SU-DHL-6 (cell line): ENCODE measurements at regions not wholly inside any gene's neighbourhood (a gene's known extent, or its start where the extent isn't known, plus 50 kb on each side); places are given as distances from the start of the nearest gene placed in this dataset.

Experiments
- H2AFZ ChIP-seq: fragments of 200-600 bp; sonication (generic); 2 replicates; pipeline ENCODE4 v1.6.1; 2014; ENCODE audit warnings: low read depth, mild to moderate bottlenecking, moderate library complexity, mixed read lengths, antibody characterized with exemption, low read length; ENCODE audit not compliant: severe bottlenecking
- H3F3A ChIP-seq: fragments of 200-600 bp; shearing (Covaris generic); 2 replicates; pipeline ENCODE4 v1.6.0; 2016; ENCODE audit warnings: antibody characterized with exemption, mild to moderate bottlenecking; ENCODE audit not compliant: insufficient read depth
- H3K27ac ChIP-seq: fragments of 200-600 bp; sonication (generic); 2 replicates; pipeline ENCODE4 v1.5.1; 2016; ENCODE audit warnings: low read depth, mild to moderate bottlenecking, low read length, moderate library complexity, mixed read lengths
- H3K27me3 ChIP-seq: fragments of 200-600 bp; sonication (generic), shearing (Covaris generic); 2 replicates; pipeline ENCODE4 v1.6.0; 2014; ENCODE audit warnings: mild to moderate bottlenecking, low read length
- H3K36me3 ChIP-seq: fragments of 200-600 bp; sonication (generic); 2 replicates; pipeline ENCODE4 v1.6.1; 2014; ENCODE audit warnings: mild to moderate bottlenecking, low read length, mixed read lengths
- H3K4me2 ChIP-seq: fragments of 300-600, 200-600 bp; shearing (Covaris generic), sonication (generic); 2 replicates; pipeline ENCODE4 v1.6.0; 2014; ENCODE audit warnings: low read length, low read depth, mild to moderate bottlenecking; ENCODE audit not compliant: poor library complexity, severe bottlenecking
- H3K4me3 ChIP-seq: fragments of 200-600 bp; sonication (generic); 2 replicates; pipeline ENCODE4 v1.5.1; 2014; ENCODE audit warnings: antibody characterized with exemption, low read length, mild to moderate bottlenecking, mixed read lengths; ENCODE audit not compliant: insufficient read depth, poor library complexity, severe bottlenecking
- H3K79me2 ChIP-seq: fragments of 200-600 bp; sonication (generic); 2 replicates; pipeline ENCODE4 v1.6.1; 2014; ENCODE audit warnings: mild to moderate bottlenecking, low read length, moderate library complexity; ENCODE audit not compliant: insufficient read depth
- H3K9ac ChIP-seq: fragments of 200-600 bp; sonication (generic); 2 replicates; pipeline ENCODE4 v1.7.0; 2014; ENCODE audit warnings: mild to moderate bottlenecking, low read length
- H3K9me2 ChIP-seq: fragments of 200-600 bp; sonication (generic); replicated peaks from 2 replicates; pipeline ENCODE4 v1.6.1; 2014; ENCODE audit warnings: low read length; ENCODE audit not compliant: insufficient read depth
- H3K9me3 ChIP-seq: fragments of 200-600 bp; sonication (generic); 2 replicates; pipeline ENCODE4 v1.6.1; 2014; ENCODE audit warnings: low read length, mixed read lengths; ENCODE audit not compliant: insufficient read depth
- H4K20me1 ChIP-seq: fragments of 200-600 bp; sonication (generic); 2 replicates; pipeline ENCODE4 v1.6.1; 2014; ENCODE audit warnings: low read depth, mild to moderate bottlenecking, antibody characterized with exemption, low read length, moderate library complexity, mixed read lengths
- EZH2phosphoT487 ChIP-seq: fragments of 200-600 bp; sonication (generic), shearing (Covaris generic); conservative IDR thresholded peaks from 2 replicates; pipeline ENCODE4 v1.6.1; 2018; ENCODE audit warnings: mild to moderate bottlenecking, antibody characterized with exemption, low read length, moderate library complexity, mixed read lengths
- TF ChIP-seq, protein P1 (sequence below): fragments of 200-600 bp; sonication (generic); IDR thresholded peaks from one replicate; pipeline ENCODE4 v1.5.1; 2017; ENCODE audit warnings: antibody characterized with exemption, mild to moderate bottlenecking, low read length, moderate library complexity; ENCODE audit not compliant: insufficient read depth, poor library complexity, severe bottlenecking

DNA sequence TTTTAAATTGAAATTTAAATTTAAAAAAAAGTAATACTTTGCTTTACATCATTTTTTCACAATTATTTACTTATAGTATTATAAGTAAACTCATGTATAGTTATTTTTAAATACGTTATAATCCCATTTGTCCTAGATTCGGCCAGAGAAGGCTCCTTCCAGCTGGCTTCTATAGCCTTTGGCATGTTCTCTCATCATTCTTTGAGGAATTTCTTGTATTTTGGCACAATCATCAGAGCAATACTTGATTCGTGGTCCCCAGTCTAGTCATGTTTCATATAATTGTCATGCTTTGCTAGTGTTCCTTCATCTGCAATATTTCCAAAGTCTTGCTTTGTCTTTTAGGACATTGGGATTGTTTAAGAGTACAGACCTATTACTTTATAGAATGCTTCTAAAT, 1037.9 kb upstream of the AGA start:
- Histone ChIP-seq H2AFZ (no peak overlapping the region), H3F3A (no peaks in the 10 kb centered on the region), H3K79me2 (no peaks in the 10 kb centered on the region), H3K4me2 (no peak overlapping the region), H4K20me1 (no peaks in the 10 kb centered on the region), H3K9me3 (no peaks in the 10 kb centered on the region), H3K4me3 (no peak overlapping the region), H3K27ac (no peak overlapping the region), H3K9me2 (no peaks in the 10 kb centered on the region), H3K27me3 (no peaks in the 10 kb centered on the region), H3K9ac (no peak overlapping the region), H3K36me3 (no peaks in the 10 kb centered on the region)
- TF ChIP-seq, protein P1, sequence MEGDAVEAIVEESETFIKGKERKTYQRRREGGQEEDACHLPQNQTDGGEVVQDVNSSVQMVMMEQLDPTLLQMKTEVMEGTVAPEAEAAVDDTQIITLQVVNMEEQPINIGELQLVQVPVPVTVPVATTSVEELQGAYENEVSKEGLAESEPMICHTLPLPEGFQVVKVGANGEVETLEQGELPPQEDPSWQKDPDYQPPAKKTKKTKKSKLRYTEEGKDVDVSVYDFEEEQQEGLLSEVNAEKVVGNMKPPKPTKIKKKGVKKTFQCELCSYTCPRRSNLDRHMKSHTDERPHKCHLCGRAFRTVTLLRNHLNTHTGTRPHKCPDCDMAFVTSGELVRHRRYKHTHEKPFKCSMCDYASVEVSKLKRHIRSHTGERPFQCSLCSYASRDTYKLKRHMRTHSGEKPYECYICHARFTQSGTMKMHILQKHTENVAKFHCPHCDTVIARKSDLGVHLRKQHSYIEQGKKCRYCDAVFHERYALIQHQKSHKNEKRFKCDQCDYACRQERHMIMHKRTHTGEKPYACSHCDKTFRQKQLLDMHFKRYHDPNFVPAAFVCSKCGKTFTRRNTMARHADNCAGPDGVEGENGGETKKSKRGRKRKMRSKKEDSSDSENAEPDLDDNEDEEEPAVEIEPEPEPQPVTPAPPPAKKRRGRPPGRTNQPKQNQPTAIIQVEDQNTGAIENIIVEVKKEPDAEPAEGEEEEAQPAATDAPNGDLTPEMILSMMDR, result no peak
- TF ChIP-seq EZH2phosphoT487, result no peak

DNA sequence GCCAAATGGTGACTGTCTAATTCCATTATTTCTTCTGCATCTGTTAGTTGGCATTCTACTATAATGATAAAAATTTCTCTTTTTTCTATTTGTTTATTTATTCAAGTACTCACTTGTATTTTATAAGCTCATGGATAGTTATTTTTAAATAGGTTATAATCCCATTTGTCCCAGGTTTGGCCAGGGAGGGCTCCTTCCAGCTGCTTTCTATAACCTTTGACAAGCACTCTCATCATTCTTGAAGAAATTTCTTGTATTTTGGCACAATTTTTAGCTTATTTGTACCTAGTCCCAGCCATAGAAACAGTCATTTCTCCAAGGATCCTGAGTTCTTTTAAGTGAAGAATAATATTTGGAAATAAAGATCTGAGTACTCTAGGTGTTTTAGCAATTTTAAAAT, 1038.6 kb upstream of the AGA start:
- Histone ChIP-seq H3K27ac (no peak overlapping the region), H3K79me2 (no peaks in the 10 kb centered on the region), H3F3A (no peaks in the 10 kb centered on the region), H3K36me3 (no peaks in the 10 kb centered on the region), H4K20me1 (no peaks in the 10 kb centered on the region), H3K4me2 (no peak overlapping the region), H3K9ac (no peak overlapping the region), H3K4me3 (no peak overlapping the region), H2AFZ (no peak overlapping the region), H3K9me3 (no peaks in the 10 kb centered on the region), H3K9me2 (no peaks in the 10 kb centered on the region), H3K27me3 (no peaks in the 10 kb centered on the region)
- TF ChIP-seq EZH2phosphoT487, result no peak
- TF ChIP-seq, protein P1, result no peak

DNA sequence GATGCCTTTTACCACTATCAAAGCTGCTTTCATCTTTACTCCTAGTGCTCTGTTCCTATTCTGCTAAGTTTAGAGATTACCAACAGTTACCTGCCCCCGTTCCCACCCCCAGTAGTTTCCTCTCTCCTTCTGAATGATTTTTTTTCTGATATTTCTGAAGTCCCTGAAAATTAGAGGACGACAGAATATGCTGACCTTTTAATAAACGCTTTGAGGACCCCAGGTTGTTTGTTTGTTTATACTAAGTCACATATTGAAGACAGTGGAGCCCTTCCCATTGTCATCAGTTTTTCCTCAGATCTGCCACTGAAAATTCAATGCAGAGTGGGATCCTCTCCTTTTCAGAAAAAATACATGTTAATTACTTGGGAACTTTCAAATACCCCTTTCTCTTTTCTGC, 1039.3 kb upstream of the AGA start:
- Histone ChIP-seq H2AFZ (no peak overlapping the region), H3K9ac (no peak overlapping the region)
- TF ChIP-seq EZH2phosphoT487, result no peak
- TF ChIP-seq, protein P1, result no peak

DNA sequence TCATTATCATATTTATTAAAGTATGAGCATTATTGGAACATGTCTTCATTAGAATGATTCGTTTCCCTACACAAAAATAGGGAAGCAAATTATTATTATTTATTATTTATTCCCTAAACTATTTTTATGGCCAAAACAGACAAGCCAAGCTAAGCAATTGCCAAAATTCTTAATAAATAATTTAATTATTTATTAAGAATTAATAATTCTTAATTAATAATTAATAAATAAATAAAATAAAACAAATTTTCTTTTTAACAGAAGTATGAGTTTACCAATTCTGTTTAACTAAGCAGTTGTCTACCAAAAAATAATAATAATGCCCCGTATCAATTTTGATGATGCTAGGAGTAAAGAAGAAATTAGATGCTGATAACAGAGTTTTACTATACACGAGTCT, 1080.8 kb upstream of the AGA start:
- TF ChIP-seq, protein P1, result no peak
- no peak for TF ChIP-seq EZH2phosphoT487
- H3K36me3 ChIP-seq, result no peaks in the 10 kb centered on the region
- H3K9ac ChIP-seq, result no peak overlapping the region
- no peaks in the 10 kb centered on the region for H3F3A ChIP-seq
- no peaks in the 10 kb centered on the region for H3K9me3 ChIP-seq
- no peaks in the 10 kb centered on the region for H4K20me1 ChIP-seq
- H3K9me2 ChIP-seq, result no peaks in the 10 kb centered on the region
- no peaks in the 10 kb centered on the region for H3K79me2 ChIP-seq
- no peak overlapping the region for H3K4me3 ChIP-seq
- no peaks in the 10 kb centered on the region for H3K27me3 ChIP-seq
- no peak overlapping the region for H2AFZ ChIP-seq
- H3K4me2 ChIP-seq, result no peak overlapping the region
- no peak overlapping the region for H3K27ac ChIP-seq

More for the DNA sequence above, 1039.3 kb upstream of the AGA start:
- H4K20me1 ChIP-seq, result no peaks in the 10 kb centered on the region
- H3K36me3 ChIP-seq, result no peaks in the 10 kb centered on the region
- no peak overlapping the region for H3K4me2 ChIP-seq
- H3K27me3 ChIP-seq, result no peaks in the 10 kb centered on the region
- no peak overlapping the region for H3K27ac ChIP-seq
- no peaks in the 10 kb centered on the region for H3K9me2 ChIP-seq
- H3F3A ChIP-seq, result no peaks in the 10 kb centered on the region
- H3K4me3 ChIP-seq, result no peak overlapping the region
- no peaks in the 10 kb centered on the region for H3K9me3 ChIP-seq
- H3K79me2 ChIP-seq, result no peaks in the 10 kb centered on the region
